ENCODE measurements at regions not wholly inside any gene's neighbourhood (a gene's known extent, or its start where the extent isn't known, plus 50 kb on each side); places are given as distances from the start of the nearest gene placed in this dataset.

- no peak overlapping the region for H3K4me3 ChIP-seq (replicated peaks in 1 of 2; ENCODE audit: low read depth in 2 of 2, low read length in 2 of 2)
- DNase-seq (ENCODE audit: low read depth in 2 of 2), result no peak
- TF ChIP-seq CTCF (IDR thresholded peaks at IDR 0.05; ENCODE audit: low read depth, low read length), result peak; percentile 22
Observed at GRCh38 chr4:12595986-12596385, 888.2 kb downstream of the RAB28 start.

GRCh38 chr4:12595489-12595888 lies 888.7 kb downstream of the RAB28 start:
- no peak for DNase-seq (ENCODE audit: low read depth in 2 of 2)
- no peak for TF ChIP-seq CTCF (IDR thresholded peaks at IDR 0.05; ENCODE audit: low read depth, low read length)

DNA sequence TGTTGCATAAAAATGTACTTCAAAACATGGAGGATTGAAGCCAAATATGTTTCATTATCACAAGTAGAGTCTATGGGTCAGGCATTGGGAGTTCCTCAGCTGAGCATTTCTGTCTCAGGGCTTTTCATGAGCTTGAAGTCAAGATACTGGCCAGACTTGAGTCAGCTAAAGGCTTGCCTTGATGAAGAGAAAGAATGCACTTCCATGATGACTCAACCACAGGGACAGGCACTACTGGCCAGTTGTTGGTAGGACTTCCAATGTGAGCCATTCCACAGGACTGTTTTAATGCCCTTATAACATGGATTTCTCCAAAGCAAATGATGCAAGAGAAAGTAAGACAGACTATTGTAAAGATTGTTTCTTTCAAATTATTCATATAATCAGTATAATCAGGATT lies 895.6 kb downstream of the RAB28 start:
- DNase-seq (ENCODE audit: low read depth in 2 of 2), result peak; percentile 51 to 54
- H3K4me3 ChIP-seq (replicated peaks in 1 of 2; ENCODE audit: low read depth in 2 of 2, low read length in 2 of 2), result no peak overlapping the region
- no peak for TF ChIP-seq CTCF (IDR thresholded peaks at IDR 0.05; ENCODE audit: low read depth, low read length)

More at GRCh38 chr4:12595489-12595888, 888.7 kb downstream of the RAB28 start:
- no peak overlapping the region for H3K4me3 ChIP-seq (replicated peaks in 1 of 2; ENCODE audit: low read depth in 2 of 2, low read length in 2 of 2)

DNA sequence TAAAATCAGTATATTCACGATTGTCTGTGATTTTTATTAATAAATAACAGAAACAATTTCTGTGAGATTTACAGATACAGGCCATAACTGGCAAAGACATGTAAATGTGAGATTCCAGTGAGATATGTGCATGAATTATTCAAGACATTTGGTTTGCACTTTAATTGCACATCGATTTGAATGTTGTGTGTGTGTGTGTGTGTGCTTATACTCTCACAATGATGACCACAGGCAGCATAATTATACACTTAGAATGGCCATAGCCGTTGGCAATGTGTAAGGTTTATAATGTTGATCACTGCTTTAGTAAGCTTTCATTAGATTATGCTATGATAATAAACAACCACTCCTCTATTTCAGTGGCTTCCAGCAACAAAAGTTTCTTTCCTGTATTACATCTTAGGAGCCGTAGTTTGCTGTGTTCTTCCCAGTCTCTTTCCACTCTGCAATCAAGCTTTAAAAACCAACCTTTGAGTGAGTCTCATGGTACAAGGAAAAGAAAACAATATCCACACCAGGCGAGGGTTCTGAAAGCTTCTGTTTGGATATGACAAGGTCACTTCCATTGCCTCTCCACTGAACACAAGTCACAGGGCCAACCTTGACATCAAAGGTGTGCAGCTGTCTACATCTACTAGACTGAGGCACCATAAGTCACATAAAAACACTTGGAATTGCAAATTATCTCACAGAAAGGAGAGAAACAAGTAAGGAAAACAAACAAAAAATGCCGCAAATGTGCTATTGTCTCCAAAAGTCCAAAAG lies 897.7 kb downstream of the RAB28 start:
- no peak overlapping the region for H3K4me3 ChIP-seq (replicated peaks in 1 of 2; ENCODE audit: low read depth in 2 of 2, low read length in 2 of 2)
- DNase-seq (ENCODE audit: low read depth in 2 of 2), result no peak
- no peak for TF ChIP-seq CTCF (IDR thresholded peaks at IDR 0.05; ENCODE audit: low read depth, low read length)

- TF ChIP-seq CTCF (IDR thresholded peaks at IDR 0.05; ENCODE audit: low read depth, low read length), result no peak
- DNase-seq (ENCODE audit: low read depth in 2 of 2), result no peak
- no peak overlapping the region for H3K4me3 ChIP-seq (replicated peaks in 1 of 2; ENCODE audit: low read depth in 2 of 2, low read length in 2 of 2)
Observed at GRCh38 chr4:12584116-12584875, 899.8 kb downstream of the RAB28 start.

- TF ChIP-seq CTCF (IDR thresholded peaks at IDR 0.05; ENCODE audit: low read depth, low read length), result no peak
- DNase-seq (ENCODE audit: low read depth in 2 of 2), result peak; percentile 39 to 69
- H3K4me3 ChIP-seq (replicated peaks in 1 of 2; ENCODE audit: low read depth in 2 of 2, low read length in 2 of 2), result no peak overlapping the region
Observed at GRCh38 chr4:12583275-12583674, 900.9 kb downstream of the RAB28 start.

All from cardiac fibroblast (primary cell).